ENCODE measurements at regions not wholly inside any gene's neighbourhood (a gene's known extent, or its start where the extent isn't known, plus 50 kb on each side); places are given as distances from the start of the nearest gene placed in this dataset.

- BruUV-seq (replicated peaks) = no TSS peak
- Histone ChIP-seq H3K9me3 (ENCODE audit: low read length) (no peaks in the 10 kb centered on the region), H3K9me2 (ENCODE audit: insufficient read depth, low read length) (no peaks in the 10 kb centered on the region), H3K27ac (ENCODE audit: low read depth, low read length, poor library complexity, severe bottlenecking) (no peak overlapping the region), H3K36me3 (ENCODE audit: insufficient read depth, low read length) (no peaks in the 10 kb centered on the region), H3K4me1 (ENCODE audit: insufficient read depth, low read length, poor library complexity, severe bottlenecking) (no peaks in the 10 kb centered on the region), H4K20me1 (ENCODE audit: insufficient read depth, low read length) (no peaks in the 10 kb centered on the region), H2AFZ (ENCODE audit: low read length) (no peak overlapping the region), H3K4me2 (ENCODE audit: low read length) (no peak overlapping the region), H3K79me2 (ENCODE audit: insufficient read depth, low read depth, low read length) (no peaks in the 10 kb centered on the region), H3K4me3 (ENCODE audit: low read depth, low read length, poor library complexity, severe bottlenecking) (no peak overlapping the region)
- intact Hi-C loops (cut with micrococcal nuclease; ENCODE audit: unreplicated experiment) = no loop called here
- DNase-seq (ENCODE audit: low spot score) = no peak
- ChIA-PET POLR2A (interaction anchor here (0.6 kb wide), 2 partner anchors 586 to 1619 kb away, joined by 4 read pairs; no protein-coding TSS in a partner anchor), CTCF (ENCODE audit: unreplicated experiment) (no interaction called here)
- no peak for TF ChIP-seq CTCF (conservative IDR thresholded peaks at IDR 0.05; ENCODE audit: low read length)
- TF ChIP-seq EZH2phosphoT487 (IDR thresholded peaks at IDR 0.05; ENCODE audit: borderline replicate concordance, low read depth, low read length) = no peak
Observed at GRCh38 chr4:41396869-41397268, 140.1 kb downstream of the UCHL1 start.

- POLR2A ChIA-PET = no interaction called here
- CTCF ChIA-PET (ENCODE audit: unreplicated experiment) = no interaction called here
- Histone ChIP-seq H3K9me3 (ENCODE audit: low read length) (no peaks in the 10 kb centered on the region), H3K4me3 (ENCODE audit: low read depth, low read length, poor library complexity, severe bottlenecking) (no peak overlapping the region), H4K20me1 (ENCODE audit: insufficient read depth, low read length) (no peaks in the 10 kb centered on the region), H3K79me2 (ENCODE audit: insufficient read depth, low read depth, low read length) (no peaks in the 10 kb centered on the region), H3K9me2 (ENCODE audit: insufficient read depth, low read length) (no peaks in the 10 kb centered on the region), H2AFZ (ENCODE audit: low read length) (no peak overlapping the region), H3K4me1 (ENCODE audit: insufficient read depth, low read length, poor library complexity, severe bottlenecking) (no peaks in the 10 kb centered on the region), H3K36me3 (ENCODE audit: insufficient read depth, low read length) (no peaks in the 10 kb centered on the region), H3K27ac (ENCODE audit: low read depth, low read length, poor library complexity, severe bottlenecking) (no peak overlapping the region), H3K4me2 (ENCODE audit: low read length) (no peak overlapping the region)
- no peak for DNase-seq (ENCODE audit: low spot score)
- TF ChIP-seq EZH2phosphoT487 (IDR thresholded peaks at IDR 0.05; ENCODE audit: borderline replicate concordance, low read depth, low read length) (no peak), CTCF (conservative IDR thresholded peaks at IDR 0.05; ENCODE audit: low read length) (no peak)
- intact Hi-C loops (cut with micrococcal nuclease; ENCODE audit: unreplicated experiment) = no loop called here
- no TSS peak for BruUV-seq (replicated peaks)
Observed at GRCh38 chr4:41399231-41399630, 138.7 kb upstream of the LIMCH1 start.

- no peaks in the 10 kb centered on the region for H3K4me1 ChIP-seq (ENCODE audit: insufficient read depth, low read length, poor library complexity, severe bottlenecking)
- no peak overlapping the region for H3K27ac ChIP-seq (ENCODE audit: low read depth, low read length, poor library complexity, severe bottlenecking)
- DNase-seq (ENCODE audit: low spot score) = no peak
- no peak overlapping the region for H2AFZ ChIP-seq (ENCODE audit: low read length)
- H3K9me3 ChIP-seq (ENCODE audit: low read length) = no peaks in the 10 kb centered on the region
- H3K36me3 ChIP-seq (ENCODE audit: insufficient read depth, low read length) = no peaks in the 10 kb centered on the region
- no peak overlapping the region for H3K4me2 ChIP-seq (ENCODE audit: low read length)
- TF ChIP-seq CTCF (conservative IDR thresholded peaks at IDR 0.05; ENCODE audit: low read length) = no peak
- no peak for TF ChIP-seq EZH2phosphoT487 (IDR thresholded peaks at IDR 0.05; ENCODE audit: borderline replicate concordance, low read depth, low read length)
- ChIA-PET POLR2A (interaction anchor here (0.6 kb wide), 1 partner anchor 9 kb away, joined by 3 read pairs; no protein-coding TSS in a partner anchor), CTCF (ENCODE audit: unreplicated experiment) (no interaction called here)
- H4K20me1 ChIP-seq (ENCODE audit: insufficient read depth, low read length) = no peaks in the 10 kb centered on the region
- H3K4me3 ChIP-seq (ENCODE audit: low read depth, low read length, poor library complexity, severe bottlenecking) = no peak overlapping the region
- no peaks in the 10 kb centered on the region for H3K79me2 ChIP-seq (ENCODE audit: insufficient read depth, low read depth, low read length)
- H3K9me2 ChIP-seq (ENCODE audit: insufficient read depth, low read length) = no peaks in the 10 kb centered on the region
- no TSS peak for BruUV-seq (replicated peaks)
- intact Hi-C loops (cut with micrococcal nuclease; ENCODE audit: unreplicated experiment) = no loop called here
Observed at GRCh38 chr4:41400296-41400695, 137.7 kb upstream of the LIMCH1 start.

Measured in OCI-LY7 (cell line).